Right lobe of liver (tissue), 4 donors: ENCODE measurements at regions not wholly inside any gene's neighbourhood (a gene's known extent, or its start where the extent isn't known, plus 50 kb on each side); places are given as distances from the start of the nearest gene placed in this dataset.

Experiments
- CTCF ChIP-seq, 4 donors: fragments of 200-600 bp in 3 of 4; fragments of 450-650 bp in 1 of 4; IDR thresholded peaks; one replicate each; pipeline versions ENCODE4 v1.5.1 to v1.8.0; 2016 to 2022; ENCODE audit warnings: antibody characterized with exemption in 4 of 4, mild to moderate bottlenecking in 2 of 4
- POLR2A ChIP-seq: fragments of 450-650 bp; IDR thresholded peaks from one replicate; pipeline ENCODE4 v1.6.1; 2017; ENCODE audit warnings: antibody characterized with exemption, mild to moderate bottlenecking
- donor health status: DM: no; HTN: no; CAD: no.
- donor health status: DM: no; HTN: no; CAD: no.
- donor health status: DM: no; HTN: yes; CAD: no.

GRCh38 chr1:38766125-38766524 is 93.4 kb downstream of the RRAGC start:
- TF ChIP-seq CTCF (IDR thresholded peaks at IDR 0.05): no peak
- TF ChIP-seq POLR2A: no peak
